HG03108 (cell line): ENCODE measurements at regions not wholly inside any gene's neighbourhood (a gene's known extent, or its start where the extent isn't known, plus 50 kb on each side); places are given as distances from the start of the nearest gene placed in this dataset.

Experiments used
- ATAC-seq: cut with Tn5 transposase; IDR thresholded peaks from one replicate; pipeline ENCODE4 v1.9.1; 2021; ENCODE audit warnings: moderate library complexity; ENCODE audit not compliant: unreplicated experiment

GRCh38 chr4:38230121-38230801 lies 270.1 kb downstream of the PTTG2 start:
- ATAC-seq: no peak

DNA sequence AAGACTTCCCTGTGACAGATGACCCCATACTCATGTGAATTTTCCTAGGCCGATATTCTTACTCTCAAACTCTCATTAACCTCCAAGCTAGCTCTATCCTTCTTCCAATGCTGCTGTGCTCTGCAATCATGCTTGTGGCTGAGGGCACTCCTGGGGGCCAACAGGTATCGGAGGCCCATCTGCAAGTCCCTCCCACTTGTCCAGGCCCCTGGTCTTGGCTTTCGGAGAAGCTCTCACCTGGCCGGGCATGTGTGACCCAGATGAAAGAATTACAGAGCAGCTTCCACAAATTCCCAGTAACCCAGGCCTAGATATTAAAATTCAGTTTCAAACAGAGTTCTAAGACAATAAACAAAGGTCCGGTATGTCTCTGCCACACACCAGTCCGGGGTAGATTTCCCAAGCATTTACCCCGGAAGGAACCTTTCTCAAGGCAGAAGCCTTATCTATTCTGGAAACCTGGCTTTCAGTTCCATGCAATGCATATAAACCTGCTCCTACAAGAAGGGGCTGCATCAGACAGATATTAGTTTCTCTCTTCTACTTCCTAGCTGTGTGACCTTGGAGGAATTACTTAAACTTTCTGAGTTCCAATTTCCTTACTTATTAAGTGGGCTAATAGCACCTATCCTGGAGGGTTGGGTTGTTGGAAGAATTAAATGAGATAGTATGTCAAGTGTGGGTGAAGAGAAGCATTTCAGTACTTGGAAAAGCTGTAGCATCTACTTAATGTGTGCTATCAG lies 270.8 kb downstream of the PTTG2 start:
- no peak for ATAC-seq

GRCh38 chr4:38231626-38232025 lies 271.4 kb downstream of the PTTG2 start:
- no peak for ATAC-seq

DNA sequence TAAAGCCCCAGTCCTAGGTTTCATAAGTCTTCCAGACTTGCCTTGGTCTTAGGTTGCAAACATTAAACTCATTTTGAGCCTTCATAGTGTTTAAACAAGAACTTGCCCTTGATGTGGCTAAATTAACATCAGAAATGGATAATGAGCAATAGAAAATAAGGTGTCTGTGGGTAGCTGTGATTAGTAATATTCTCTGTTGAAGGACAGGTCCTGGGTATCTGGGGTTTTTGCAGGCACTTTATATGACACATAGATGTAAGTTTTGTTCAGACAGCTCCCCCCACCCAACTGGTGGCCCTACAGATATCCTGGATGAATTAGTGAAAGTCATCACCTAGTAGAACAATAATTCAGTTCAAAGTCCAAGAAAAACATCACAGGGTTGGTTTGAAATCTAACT lies 272.5 kb downstream of the PTTG2 start:
- no peak for ATAC-seq

DNA sequence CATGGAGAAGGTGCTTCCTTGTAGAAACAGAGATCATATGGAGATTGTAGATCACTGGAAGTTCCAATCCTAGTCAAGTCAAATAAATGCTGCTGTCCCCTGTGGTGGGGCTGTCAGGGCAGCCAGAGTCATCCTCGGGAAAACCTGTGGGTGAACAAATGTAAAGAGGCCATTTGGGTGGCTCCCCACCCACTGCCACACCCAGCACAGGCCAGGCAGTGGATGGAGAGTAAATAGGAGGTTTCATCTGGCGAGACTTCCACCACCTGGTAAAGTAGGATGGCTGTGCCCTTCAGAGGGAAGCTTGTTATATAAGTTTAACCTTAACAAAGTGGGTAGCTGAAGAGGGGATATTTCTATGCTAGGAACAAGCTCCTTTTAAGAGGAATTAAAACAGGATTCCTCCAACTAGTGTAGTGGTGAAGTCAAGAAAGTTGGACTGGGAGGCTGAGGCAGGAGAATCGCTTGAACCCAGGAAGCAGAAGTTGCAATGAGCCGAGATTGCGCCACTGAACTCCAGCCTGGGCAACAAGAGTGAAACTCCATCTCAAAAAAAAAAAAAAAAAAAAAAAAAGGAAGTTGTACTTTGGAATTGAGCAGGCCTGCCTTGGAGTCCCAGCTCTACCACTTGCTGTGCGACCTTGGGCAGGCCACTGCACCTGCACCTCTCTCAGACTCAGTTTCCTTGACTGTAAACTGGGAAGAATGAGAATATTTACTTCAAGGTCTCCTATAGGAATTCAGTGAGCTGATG lies 273.7 kb downstream of the PTTG2 start:
- ATAC-seq: no peak

GRCh38 chr4:38235354-38235753 lies 275.2 kb downstream of the PTTG2 start:
- no peak for ATAC-seq

GRCh38 chr4:38236003-38236402 lies 275.8 kb downstream of the PTTG2 start:
- ATAC-seq: no peak

DNA sequence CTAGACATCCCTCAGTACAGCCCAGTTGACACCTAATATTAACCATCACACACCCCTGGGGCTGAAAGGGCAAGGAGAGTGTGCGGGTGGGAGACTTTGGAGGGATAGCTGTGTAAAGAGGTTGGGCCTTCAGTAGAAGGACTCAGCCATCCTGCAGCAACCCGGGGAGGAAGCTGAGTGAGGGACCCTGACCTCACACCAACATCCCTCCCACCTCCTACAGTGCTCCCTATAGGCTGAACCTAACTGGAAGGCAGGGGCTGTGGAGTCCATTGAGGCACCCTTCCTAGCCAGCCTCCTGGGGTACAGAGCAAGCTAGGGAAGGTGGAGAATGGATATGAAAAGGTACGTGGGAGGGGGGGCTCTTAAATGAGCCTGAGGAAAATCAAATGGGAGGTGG lies 276.3 kb downstream of the PTTG2 start:
- ATAC-seq: no peak

DNA sequence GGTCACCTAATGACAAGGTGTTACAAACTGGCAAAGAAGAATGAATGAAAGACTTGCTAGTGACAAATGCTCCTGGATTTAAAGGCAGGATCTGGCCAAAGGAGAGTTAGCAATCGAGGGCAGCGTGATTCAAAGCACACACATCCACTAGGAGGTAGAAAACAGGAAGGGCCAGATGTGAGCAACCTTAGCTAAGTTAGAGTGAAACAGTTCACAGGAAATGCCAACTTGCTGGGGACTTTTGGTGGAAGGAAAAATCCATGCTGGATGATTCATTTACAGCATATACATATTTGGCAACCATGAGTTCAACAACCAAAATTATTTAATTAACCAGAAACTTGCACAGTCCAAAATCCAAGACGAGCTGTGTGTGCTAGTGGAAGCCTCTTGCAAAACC lies 276.9 kb downstream of the PTTG2 start:
- no peak for ATAC-seq

DNA sequence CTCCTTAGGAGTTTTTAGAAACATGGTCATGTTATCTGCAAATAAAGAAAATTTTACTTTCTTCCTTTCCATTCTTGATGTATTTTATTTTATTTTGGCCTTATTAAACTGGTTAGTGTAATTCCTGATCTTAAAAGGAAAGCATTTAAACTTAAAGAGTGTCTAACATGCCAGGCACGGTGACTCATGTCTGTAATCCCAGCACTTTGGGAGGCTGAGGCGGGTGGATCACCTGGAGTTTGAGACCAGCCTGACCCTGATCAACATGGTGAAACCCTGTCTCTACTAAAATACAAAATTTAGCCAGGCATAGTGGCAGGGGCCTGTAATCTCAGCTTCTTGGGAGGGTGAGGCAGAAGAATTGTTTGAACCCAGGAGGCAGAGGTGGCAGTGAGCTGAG lies 281.3 kb downstream of the PTTG2 start:
- no peak for ATAC-seq

GRCh38 chr4:38242101-38242500 lies 281.9 kb downstream of the PTTG2 start:
- no peak for ATAC-seq

DNA sequence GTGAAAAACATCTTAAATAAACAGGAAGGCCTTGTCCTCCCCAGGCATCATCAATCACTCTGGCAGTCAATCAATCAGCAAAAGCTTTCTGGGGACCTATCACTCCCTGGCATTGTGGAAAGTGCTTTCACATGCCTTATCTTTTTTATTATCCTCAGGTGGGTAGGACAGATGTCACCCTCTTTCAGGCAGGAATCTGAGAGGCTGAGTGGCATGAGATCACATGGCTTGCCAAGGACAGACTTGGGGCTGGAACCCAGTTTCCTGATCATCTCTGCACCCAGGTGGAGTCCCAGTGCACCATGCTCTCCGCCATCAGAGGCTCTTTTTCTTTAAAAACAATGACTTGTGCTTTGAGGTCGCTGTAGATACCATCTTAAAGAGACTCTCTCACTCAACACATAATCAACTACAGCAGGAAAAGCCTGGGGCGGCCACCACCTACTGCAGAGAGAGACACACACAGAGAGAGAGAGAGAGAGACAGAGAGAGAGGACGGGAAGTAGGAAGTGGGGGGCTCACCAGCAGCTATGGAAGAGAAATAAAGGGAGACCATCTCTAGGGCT lies 282.7 kb downstream of the PTTG2 start:
- no peak for ATAC-seq

DNA sequence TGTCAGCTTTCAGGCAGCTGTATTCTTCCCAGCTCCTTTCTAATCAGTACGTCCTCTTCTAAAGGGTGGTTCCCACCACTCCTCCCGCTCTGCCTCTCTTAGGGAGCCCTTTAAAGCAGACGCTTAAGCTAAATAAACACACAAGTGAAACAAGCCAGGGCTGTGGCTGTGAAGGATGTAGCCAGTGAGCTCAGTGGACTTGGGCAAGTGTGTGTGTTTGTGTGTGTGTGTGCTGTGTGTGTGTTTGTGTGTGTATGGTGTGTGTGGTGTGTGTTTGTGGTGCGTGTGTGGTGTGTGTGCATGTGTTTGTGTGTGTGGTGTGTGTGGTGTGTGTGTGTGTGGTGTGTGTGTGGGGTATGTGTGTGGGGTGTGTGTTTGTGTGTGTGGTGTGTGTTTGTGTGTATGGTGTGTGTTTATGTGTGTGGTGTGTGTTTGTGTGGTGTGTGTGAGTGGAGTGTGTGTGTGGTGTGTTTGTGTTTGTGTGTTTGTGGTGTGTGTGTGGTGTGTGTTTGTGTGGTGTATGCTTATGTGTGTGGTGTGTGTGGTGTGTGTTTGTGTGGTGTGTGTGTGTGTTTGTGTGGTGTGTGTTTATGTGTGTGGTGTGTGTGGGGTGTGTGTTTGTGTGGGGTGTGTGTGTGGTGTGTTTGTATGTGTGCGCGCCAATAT lies 283.3 kb downstream of the PTTG2 start:
- ATAC-seq: no peak

DNA sequence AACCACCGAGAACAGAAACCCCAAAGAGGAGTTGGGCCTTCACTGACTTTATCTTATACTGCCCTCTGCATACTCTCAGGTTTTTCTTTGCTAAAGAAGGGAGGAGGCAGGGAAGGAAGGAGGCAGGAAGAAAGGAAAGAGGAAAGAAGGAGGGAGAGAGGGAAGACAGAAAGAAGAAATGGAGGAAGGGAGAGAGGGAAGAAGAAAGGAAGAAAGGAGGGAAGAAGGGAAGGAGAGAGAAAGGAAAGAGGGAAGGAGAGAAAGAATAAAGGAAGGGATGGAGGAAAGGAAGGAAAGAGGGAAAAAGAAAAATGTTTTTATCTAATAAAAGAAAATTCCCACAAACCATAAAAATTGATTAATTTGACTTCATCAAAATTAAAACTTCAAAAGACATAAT lies 294.6 kb downstream of the PTTG2 start:
- ATAC-seq: no peak

- no peak for ATAC-seq
Observed at GRCh38 chr4:38255572-38255971, 295.4 kb downstream of the PTTG2 start.

DNA sequence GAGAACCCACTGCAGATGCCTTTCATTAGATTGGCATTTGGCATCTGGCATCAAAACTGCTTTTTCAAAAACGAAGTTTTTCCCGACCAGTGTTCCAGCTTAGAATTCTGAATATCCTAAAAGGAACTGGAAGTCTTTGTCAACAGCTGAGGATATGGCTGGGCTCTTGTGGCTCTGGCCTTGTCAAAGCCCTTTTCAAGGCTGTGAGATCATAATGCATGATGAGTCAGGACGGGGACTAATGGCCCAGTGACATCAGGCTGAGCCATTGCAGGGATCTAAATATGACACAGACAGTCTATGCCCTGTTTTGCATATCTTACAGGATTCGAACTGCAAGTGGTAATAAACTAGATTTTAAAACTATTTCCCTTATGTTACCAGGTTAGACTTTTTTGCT lies 306.4 kb downstream of the PTTG2 start:
- no peak for ATAC-seq

DNA sequence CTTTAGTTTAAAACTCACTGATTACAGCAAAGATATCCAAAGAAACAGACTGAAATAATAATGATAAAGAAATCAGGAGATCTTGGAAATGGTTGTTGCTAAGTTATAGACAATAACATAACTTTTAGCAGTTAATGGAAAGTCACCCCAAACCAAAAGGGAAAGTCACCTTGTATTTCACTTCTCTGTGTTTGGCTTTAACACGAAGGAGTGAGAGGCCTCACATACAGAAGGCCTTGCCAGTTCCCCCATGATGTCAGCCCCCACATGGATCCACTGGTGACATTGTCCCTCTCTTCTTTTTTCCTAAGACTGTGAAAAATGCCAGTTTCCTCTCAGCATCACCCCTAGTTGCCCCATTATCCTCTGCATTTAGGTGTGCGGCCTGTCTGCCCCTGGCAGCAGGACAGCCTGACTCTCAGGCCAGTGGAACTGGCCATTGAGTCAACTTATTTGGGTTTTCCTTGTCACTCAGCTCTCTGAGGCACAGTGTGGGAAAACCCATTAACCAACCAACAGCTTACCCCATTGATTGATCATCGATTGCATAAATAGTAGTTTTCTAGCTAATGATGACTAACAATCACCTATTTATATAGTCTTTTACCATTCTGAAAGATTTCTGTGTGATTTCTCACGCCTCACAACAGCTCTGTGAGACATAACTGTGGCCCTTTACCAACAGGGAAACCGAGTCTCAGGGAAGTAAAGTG lies 308.1 kb downstream of the PTTG2 start:
- ATAC-seq: no peak

DNA sequence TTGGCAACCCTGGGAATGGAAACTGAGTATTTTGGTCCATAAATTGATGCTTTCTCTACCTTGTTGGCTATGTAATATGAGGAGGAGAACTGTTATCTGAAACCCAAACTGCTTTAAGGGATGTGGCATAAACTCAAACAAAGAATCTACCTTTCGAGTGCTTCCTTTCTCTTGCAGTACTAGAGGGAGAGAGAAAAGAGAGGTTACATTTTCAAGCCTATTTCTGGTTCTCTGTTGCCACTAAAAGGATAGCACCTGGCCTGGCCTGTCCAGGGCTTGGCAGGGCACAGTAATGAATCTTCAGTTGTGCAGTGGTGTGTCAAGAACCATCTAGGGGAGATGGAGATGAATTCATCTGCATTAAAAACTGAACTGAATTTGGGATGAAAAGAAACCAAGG lies 308.6 kb downstream of the PTTG2 start:
- no peak for ATAC-seq

GRCh38 chr4:38273407-38273806 lies 313.2 kb downstream of the PTTG2 start:
- no peak for ATAC-seq

- ATAC-seq: no peak
Observed at GRCh38 chr4:38275331-38276100, 315.3 kb downstream of the PTTG2 start.
